ENCODE measurements at regions not wholly inside any gene's neighbourhood (a gene's known extent, or its start where the extent isn't known, plus 50 kb on each side); places are given as distances from the start of the nearest gene placed in this dataset.
"Not testable (repeated sequence)": the region's sequence is repeated elsewhere in the genome, so short reads cannot be mapped to it uniquely, and the experiment has no call there.

- Mint-ChIP-seq H3K4me1 (ENCODE audit: low read depth in 2 of 2) (no peaks in the 10 kb centered on the region), H3K9me3 (peaks cover 10% of the 10 kb centered on the region), H3K27ac (no peak overlapping the region)
Observed at GRCh38 chr6:121593011-121593641, 157.7 kb downstream of the GJA1 start.

GRCh38 chr6:121594053-121594452 lies 158.6 kb downstream of the GJA1 start:
- Mint-ChIP-seq H3K9me3 (peaks cover 10% of the 10 kb centered on the region), H3K4me3 (no peak overlapping the region), H3K4me1 (ENCODE audit: low read depth in 2 of 2) (no peaks in the 10 kb centered on the region), H3K27ac (no peak overlapping the region), H3K27me3 (no peaks in the 10 kb centered on the region), H3K36me3 (no peaks in the 10 kb centered on the region)
- ATAC-seq (no peak), DNase-seq (ENCODE audit: low spot score) (no peak)

More at GRCh38 chr6:121593011-121593641, 157.7 kb downstream of the GJA1 start:
- Mint-ChIP-seq H3K36me3 (no peaks in the 10 kb centered on the region), H3K4me3 (no peak overlapping the region), H3K27me3 (no peaks in the 10 kb centered on the region)
- ATAC-seq (no peak), DNase-seq (ENCODE audit: low spot score) (no peak)

GRCh38 chr6:121595646-121596045 lies 160.2 kb downstream of the GJA1 start:
- no peaks in the 10 kb centered on the region for H3K27me3 Mint-ChIP-seq
- H3K4me1 Mint-ChIP-seq (ENCODE audit: low read depth in 2 of 2) = no peaks in the 10 kb centered on the region
- ATAC-seq (no peak), DNase-seq (ENCODE audit: low spot score) (no peak)
- H3K9me3 Mint-ChIP-seq = peaks cover 4% of the 10 kb centered on the region
- no peaks in the 10 kb centered on the region for H3K36me3 Mint-ChIP-seq
- no peak overlapping the region for H3K4me3 Mint-ChIP-seq
- no peak overlapping the region for H3K27ac Mint-ChIP-seq

GRCh38 chr6:121596441-121596840 lies 161.0 kb downstream of the GJA1 start:
- ATAC-seq (no peak), DNase-seq (ENCODE audit: low spot score) (no peak)
- no peaks in the 10 kb centered on the region for H3K4me1 Mint-ChIP-seq (ENCODE audit: low read depth in 2 of 2)
- H3K4me3 Mint-ChIP-seq = no peak overlapping the region
- H3K9me3 Mint-ChIP-seq = peaks cover 3% of the 10 kb centered on the region
- no peak overlapping the region for H3K27ac Mint-ChIP-seq
- no peaks in the 10 kb centered on the region for H3K36me3 Mint-ChIP-seq
- H3K27me3 Mint-ChIP-seq = no peaks in the 10 kb centered on the region

- Mint-ChIP-seq H3K9me3 (peaks cover 3% of the 10 kb centered on the region), H3K4me1 (ENCODE audit: low read depth in 2 of 2) (no peaks in the 10 kb centered on the region), H3K36me3 (no peaks in the 10 kb centered on the region)
Observed at GRCh38 chr6:121597654-121598053, 162.2 kb downstream of the GJA1 start.

GRCh38 chr6:121599331-121599730 lies 163.9 kb downstream of the GJA1 start:
- not testable (repeated sequence) for H3K27me3 Mint-ChIP-seq; H3K36me3 Mint-ChIP-seq; ATAC-seq; H3K27ac Mint-ChIP-seq; H3K4me1 Mint-ChIP-seq (ENCODE audit: low read depth in 2 of 2); DNase-seq (ENCODE audit: low spot score); H3K9me3 Mint-ChIP-seq; H3K4me3 Mint-ChIP-seq

More at GRCh38 chr6:121597654-121598053, 162.2 kb downstream of the GJA1 start:
- Mint-ChIP-seq H3K27me3 (no peaks in the 10 kb centered on the region), H3K4me3 (no peak overlapping the region), H3K27ac (no peak overlapping the region)
- ATAC-seq (no peak), DNase-seq (ENCODE audit: low spot score) (no peak)

GRCh38 chr6:121600389-121601168 lies 165.1 kb downstream of the GJA1 start:
- no peaks in the 10 kb centered on the region for H3K27me3 Mint-ChIP-seq
- no peaks in the 10 kb centered on the region for H3K9me3 Mint-ChIP-seq
- no peak for ATAC-seq
- DNase-seq (ENCODE audit: low spot score) = no peak
- H3K4me1 Mint-ChIP-seq (ENCODE audit: low read depth in 2 of 2) = no peaks in the 10 kb centered on the region
- no peaks in the 10 kb centered on the region for H3K36me3 Mint-ChIP-seq
- H3K27ac Mint-ChIP-seq = no peak overlapping the region
- no peak overlapping the region for H3K4me3 Mint-ChIP-seq

- no peak for DNase-seq (ENCODE audit: low spot score)
- no peak overlapping the region for H3K4me3 Mint-ChIP-seq
- H3K27me3 Mint-ChIP-seq = no peaks in the 10 kb centered on the region
- H3K36me3 Mint-ChIP-seq = no peaks in the 10 kb centered on the region
- H3K27ac Mint-ChIP-seq = no peak overlapping the region
- H3K9me3 Mint-ChIP-seq = no peaks in the 10 kb centered on the region
- no peaks in the 10 kb centered on the region for H3K4me1 Mint-ChIP-seq (ENCODE audit: low read depth in 2 of 2)
- ATAC-seq = no peak
Observed at GRCh38 chr6:121603486-121603885, 168.0 kb downstream of the GJA1 start.

- no peak for DNase-seq (ENCODE audit: low spot score)
- Mint-ChIP-seq H3K27ac (no peak overlapping the region), H3K36me3 (no peaks in the 10 kb centered on the region), H3K4me1 (ENCODE audit: low read depth in 2 of 2) (no peaks in the 10 kb centered on the region), H3K4me3 (no peak overlapping the region), H3K27me3 (no peaks in the 10 kb centered on the region), H3K9me3 (no peaks in the 10 kb centered on the region)
- no peak for ATAC-seq
Observed at GRCh38 chr6:121607721-121608120, 172.3 kb downstream of the GJA1 start.

- ATAC-seq = no peak
- DNase-seq (ENCODE audit: low spot score) = no peak
- Mint-ChIP-seq H3K4me1 (ENCODE audit: low read depth in 2 of 2) (no peaks in the 10 kb centered on the region), H3K9me3 (no peaks in the 10 kb centered on the region), H3K36me3 (no peaks in the 10 kb centered on the region), H3K4me3 (no peak overlapping the region), H3K27me3 (no peaks in the 10 kb centered on the region), H3K27ac (no peak overlapping the region)
Observed at GRCh38 chr6:121608270-121608669, 172.8 kb downstream of the GJA1 start.

GRCh38 chr6:121609281-121609680 lies 173.8 kb downstream of the GJA1 start:
- Mint-ChIP-seq H3K27ac (no peak overlapping the region), H3K36me3 (no peaks in the 10 kb centered on the region), H3K4me1 (ENCODE audit: low read depth in 2 of 2) (no peaks in the 10 kb centered on the region), H3K9me3 (no peaks in the 10 kb centered on the region), H3K27me3 (no peaks in the 10 kb centered on the region), H3K4me3 (no peak overlapping the region)
- no peak for DNase-seq (ENCODE audit: low spot score)
- ATAC-seq = no peak

GRCh38 chr6:121612927-121613326 lies 177.5 kb downstream of the GJA1 start:
- Mint-ChIP-seq H3K9me3 (peaks cover 3% of the 10 kb centered on the region), H3K27ac (no peak overlapping the region), H3K36me3 (peaks cover 4% of the 10 kb centered on the region), H3K27me3 (no peaks in the 10 kb centered on the region), H3K4me3 (no peak overlapping the region), H3K4me1 (ENCODE audit: low read depth in 2 of 2) (no peaks in the 10 kb centered on the region)
- ATAC-seq (no peak), DNase-seq (ENCODE audit: low spot score) (no peak)

GRCh38 chr6:121614115-121614514 lies 178.7 kb downstream of the GJA1 start:
- no peak overlapping the region for H3K4me3 Mint-ChIP-seq

GRCh38 chr6:121615493-121615892 lies 180.0 kb downstream of the GJA1 start:
- ATAC-seq (no peak), DNase-seq (ENCODE audit: low spot score) (no peak)
- Mint-ChIP-seq H3K36me3 (peaks cover 4% of the 10 kb centered on the region), H3K27me3 (no peaks in the 10 kb centered on the region), H3K4me3 (no peak overlapping the region), H3K4me1 (ENCODE audit: low read depth in 2 of 2) (no peaks in the 10 kb centered on the region), H3K27ac (no peak overlapping the region), H3K9me3 (peaks cover 5% of the 10 kb centered on the region)

More at GRCh38 chr6:121614115-121614514, 178.7 kb downstream of the GJA1 start:
- H3K4me1 Mint-ChIP-seq (ENCODE audit: low read depth in 2 of 2) = no peaks in the 10 kb centered on the region
- no peaks in the 10 kb centered on the region for H3K27me3 Mint-ChIP-seq
- H3K9me3 Mint-ChIP-seq = peaks cover 3% of the 10 kb centered on the region
- H3K36me3 Mint-ChIP-seq = peaks cover 4% of the 10 kb centered on the region
- no peak overlapping the region for H3K27ac Mint-ChIP-seq
- ATAC-seq = no peak
- DNase-seq (ENCODE audit: low spot score) = no peak

All from natural killer cell treated with Interleukin-12 subunit alpha and Interleukin-12 subunit beta and Interleukin-15 and Interleukin-18, amount 100 ng/mL, for 72 hours (primary cell).